ENCODE measurements at regions not wholly inside any gene's neighbourhood (a gene's known extent, or its start where the extent isn't known, plus 50 kb on each side); places are given as distances from the start of the nearest gene placed in this dataset.

- no peaks in the 10 kb centered on the region for H4K20me1 ChIP-seq (replicated peaks; ENCODE audit: insufficient read depth)
- H3K79me2 ChIP-seq (replicated peaks; ENCODE audit: insufficient read depth), result no peaks in the 10 kb centered on the region
- no peaks in the 10 kb centered on the region for H3K36me3 ChIP-seq (ENCODE audit: insufficient read depth)
- H3K4me1 ChIP-seq (ENCODE audit: insufficient read depth), result no peaks in the 10 kb centered on the region
- Mint-ChIP-seq H3K27ac (no peak overlapping the region), H3K4me1 (0 out of 3 replicates have a peak, but pooled peaks cover 2% of the 10 kb centered on the region), H3K9me3 (peaks cover 11% of the 10 kb centered on the region; the same call in 2 of the 3 replicates), H3K27me3 (ENCODE audit: insufficient read depth, low read depth, poor library complexity) (peaks cover 4% of the 10 kb centered on the region), H3K4me3 (no peak overlapping the region), H3K36me3 (ENCODE audit: low read depth) (peaks cover 11% of the 10 kb centered on the region; the same call in 1 of the 3 replicates)
- no peaks in the 10 kb centered on the region for H3K27me3 ChIP-seq (ENCODE audit: insufficient read depth)
- no peaks in the 10 kb centered on the region for H3F3A ChIP-seq (replicated peaks; ENCODE audit: low read depth)
- no peak overlapping the region for H2AFZ ChIP-seq
- no peak overlapping the region for H3K4me3 ChIP-seq
- ATAC-seq, result peak; percentile 67; the same call in 2 of the 3 replicates
- no peak overlapping the region for H3K27ac ChIP-seq (ENCODE audit: low read depth)
- TF ChIP-seq REST (IDR thresholded peaks at IDR 0.05; ENCODE audit: unreplicated experiment) (no peak), EZH2 (IDR thresholded peaks at IDR 0.05; ENCODE audit: low read depth, unreplicated experiment) (no peak), ZNF331 (CRISPR knock-in tag; IDR thresholded peaks at IDR 0.05; ENCODE audit: low read depth) (no peak), CTCF (conservative IDR thresholded peaks at IDR 0.05; ENCODE audit: low read depth in 2 of 2) (peak; percentile 44 to 66), ZNF114 (CRISPR knock-in tag; IDR thresholded peaks at IDR 0.05) (no peak), EZH2phosphoT487 (IDR thresholded peaks at IDR 0.05; ENCODE audit: unreplicated experiment) (no peak)
- H3K9me2 ChIP-seq (ENCODE audit: insufficient read depth), result peaks cover 5% of the 10 kb centered on the region; the same call in 1 of the 2 replicates
- peak; percentile 57 for DNase-seq (ENCODE audit: low spot score)
- H3K4me2 ChIP-seq, result no peak overlapping the region
Measured at GRCh38 chr13:58843567-58843966, 1212.0 kb downstream of the PCDH17 start.

- H3K4me1 Mint-ChIP-seq, result no peaks in the 10 kb centered on the region
- Histone ChIP-seq H3K27me3 (ENCODE audit: insufficient read depth) (no peaks in the 10 kb centered on the region), H2AFZ (0 out of 2 replicates have a peak overlapping the region, but pooled peaks have one; percentile 19), H3K4me2 (no peak overlapping the region), H3K79me2 (replicated peaks; ENCODE audit: insufficient read depth) (no peaks in the 10 kb centered on the region), H3K27ac (ENCODE audit: low read depth) (no peak overlapping the region), H3K9me2 (ENCODE audit: insufficient read depth) (peaks cover 5% of the 10 kb centered on the region; the same call in 1 of the 2 replicates), H3F3A (replicated peaks; ENCODE audit: low read depth) (no peaks in the 10 kb centered on the region), H3K4me1 (ENCODE audit: insufficient read depth) (no peaks in the 10 kb centered on the region), H4K20me1 (replicated peaks; ENCODE audit: insufficient read depth) (no peaks in the 10 kb centered on the region), H3K36me3 (ENCODE audit: insufficient read depth) (no peaks in the 10 kb centered on the region), H3K4me3 (no peak overlapping the region)
- ATAC-seq (no peak), DNase-seq (ENCODE audit: low spot score) (no peak)
- peaks cover 5% of the 10 kb centered on the region for H3K27me3 Mint-ChIP-seq (ENCODE audit: insufficient read depth, low read depth, poor library complexity)
- H3K9me3 Mint-ChIP-seq, result peaks cover 6% of the 10 kb centered on the region; the same call in 1 of the 3 replicates
- H3K27ac Mint-ChIP-seq, result no peak overlapping the region
- peaks cover 4% of the 10 kb centered on the region; the same call in 1 of the 3 replicates for H3K36me3 Mint-ChIP-seq (ENCODE audit: low read depth)
- H3K4me3 Mint-ChIP-seq, result no peak overlapping the region
- TF ChIP-seq NANOG (IDR thresholded peaks at IDR 0.05; ENCODE audit: borderline replicate concordance), result no peak
- no peak for TF ChIP-seq EZH2phosphoT487 (IDR thresholded peaks at IDR 0.05; ENCODE audit: unreplicated experiment)
- no peak for TF ChIP-seq ZNF114 (CRISPR knock-in tag; IDR thresholded peaks at IDR 0.05)
- TF ChIP-seq ZNF331 (CRISPR knock-in tag; IDR thresholded peaks at IDR 0.05; ENCODE audit: low read depth), result no peak
- no peak for TF ChIP-seq ZNF462 (CRISPR knock-in tag; IDR thresholded peaks at IDR 0.05)
- no peak for TF ChIP-seq CREB1 (CRISPR knock-in tag; IDR thresholded peaks at IDR 0.05; ENCODE audit: low read depth)
- TF ChIP-seq POLR2AphosphoS5 (IDR thresholded peaks at IDR 0.05; ENCODE audit: low read depth), result no peak
Measured at GRCh38 chr13:58850161-58850560, 1218.6 kb downstream of the PCDH17 start.

All from GM23338 (cell line).